ENCODE measurements at regions not wholly inside any gene's neighbourhood (a gene's known extent, or its start where the extent isn't known, plus 50 kb on each side); places are given as distances from the start of the nearest gene placed in this dataset.

- TF ChIP-seq CTCF (IDR thresholded peaks at IDR 0.05) (no peak), POLR2AphosphoS5 (IDR thresholded peaks at IDR 0.05) (no peak), POLR2A (IDR thresholded peaks at IDR 0.05) (no peak), EP300 (IDR thresholded peaks at IDR 0.05) (no peak)
Measured at GRCh38 chr3:132979606-132980005, 58.6 kb upstream of the TMEM108 start.
